ENCODE measurements at regions not wholly inside any gene's neighbourhood (a gene's known extent, or its start where the extent isn't known, plus 50 kb on each side); places are given as distances from the start of the nearest gene placed in this dataset.
"Not testable (repeated sequence)": the region's sequence is repeated elsewhere in the genome, so short reads cannot be mapped to it uniquely, and the experiment has no call there.

- no peak for TF ChIP-seq CTCF (IDR thresholded peaks at IDR 0.05; ENCODE audit: low read length, missing control alignments)
- no peak for DNase-seq (ENCODE audit: low read depth)
- no peak overlapping the region for H3K4me3 ChIP-seq (replicated peaks; ENCODE audit: low read depth, low read length)
Measured at GRCh38 chr9:40927851-40928802, 200.4 kb downstream of the FOXD4L6 start.

GRCh38 chr9:40927260-40927631, 201.2 kb downstream of the FOXD4L6 start:
- DNase-seq (ENCODE audit: low read depth), result no peak
- H3K4me3 ChIP-seq (replicated peaks; ENCODE audit: low read depth, low read length), result no peak overlapping the region
- TF ChIP-seq CTCF (IDR thresholded peaks at IDR 0.05; ENCODE audit: low read length, missing control alignments), result no peak

- DNase-seq (ENCODE audit: low read depth), result no peak
- TF ChIP-seq CTCF (IDR thresholded peaks at IDR 0.05; ENCODE audit: low read length, missing control alignments), result no peak
- H3K4me3 ChIP-seq (replicated peaks; ENCODE audit: low read depth, low read length), result no peak overlapping the region
Measured at GRCh38 chr9:40926404-40927259, 201.8 kb downstream of the FOXD4L6 start.

GRCh38 chr9:40925149-40925548, 203.3 kb downstream of the FOXD4L6 start:
- no peak for DNase-seq (ENCODE audit: low read depth)
- H3K4me3 ChIP-seq (replicated peaks; ENCODE audit: low read depth, low read length), result no peak overlapping the region
- no peak for TF ChIP-seq CTCF (IDR thresholded peaks at IDR 0.05; ENCODE audit: low read length, missing control alignments)

GRCh38 chr9:40916399-40916783, 212.1 kb downstream of the FOXD4L6 start:
- DNase-seq (ENCODE audit: low read depth); H3K4me3 ChIP-seq (replicated peaks; ENCODE audit: low read depth, low read length): not testable (repeated sequence)

- not testable (repeated sequence) for H3K4me3 ChIP-seq (replicated peaks; ENCODE audit: low read depth, low read length); DNase-seq (ENCODE audit: low read depth)
Measured at GRCh38 chr9:40915660-40916398, 212.7 kb downstream of the FOXD4L6 start.

- DNase-seq (ENCODE audit: low read depth), result no peak
- no peak for TF ChIP-seq CTCF (IDR thresholded peaks at IDR 0.05; ENCODE audit: low read length, missing control alignments)
- H3K4me3 ChIP-seq (replicated peaks; ENCODE audit: low read depth, low read length), result no peak overlapping the region
Measured at GRCh38 chr9:40914772-40915659, 213.5 kb downstream of the FOXD4L6 start.

All from fibroblast of pulmonary artery (primary cell).